Fibroblast of villous mesenchyme (primary cell): ENCODE measurements at regions not wholly inside any gene's neighbourhood (a gene's known extent, or its start where the extent isn't known, plus 50 kb on each side); places are given as distances from the start of the nearest gene placed in this dataset. TPM values are rescaled to one million over a fixed set of nuclear protein-coding genes. Genes with fewer than 3 reads are reported as not detected.

ENCODE experiments used
- DNase-seq: peaks from one replicate; pipeline ENCODE4 v3.0.0-alpha.2; 2010; ENCODE audit warnings: low read depth
- H3K4me3 ChIP-seq: 2 replicates; pipeline ENCODE4 v1.5.1; 2011; ENCODE audit warnings: low read depth, mild to moderate bottlenecking, low read length
- small RNA-seq: library from RNA; depleted of rRNA; stranded (forward); fragments of <200 nt; gene quantifications from one replicate; pipeline ENCODE3, GENCODE V24; 2012
- TF ChIP-seq, protein P1 (sequence below): IDR thresholded peaks from 2 replicates; pipeline ENCODE4 v1.5.1; 2012; ENCODE audit warnings: low read depth, mild to moderate bottlenecking, low read length; ENCODE audit not compliant: insufficient read depth

DNA sequence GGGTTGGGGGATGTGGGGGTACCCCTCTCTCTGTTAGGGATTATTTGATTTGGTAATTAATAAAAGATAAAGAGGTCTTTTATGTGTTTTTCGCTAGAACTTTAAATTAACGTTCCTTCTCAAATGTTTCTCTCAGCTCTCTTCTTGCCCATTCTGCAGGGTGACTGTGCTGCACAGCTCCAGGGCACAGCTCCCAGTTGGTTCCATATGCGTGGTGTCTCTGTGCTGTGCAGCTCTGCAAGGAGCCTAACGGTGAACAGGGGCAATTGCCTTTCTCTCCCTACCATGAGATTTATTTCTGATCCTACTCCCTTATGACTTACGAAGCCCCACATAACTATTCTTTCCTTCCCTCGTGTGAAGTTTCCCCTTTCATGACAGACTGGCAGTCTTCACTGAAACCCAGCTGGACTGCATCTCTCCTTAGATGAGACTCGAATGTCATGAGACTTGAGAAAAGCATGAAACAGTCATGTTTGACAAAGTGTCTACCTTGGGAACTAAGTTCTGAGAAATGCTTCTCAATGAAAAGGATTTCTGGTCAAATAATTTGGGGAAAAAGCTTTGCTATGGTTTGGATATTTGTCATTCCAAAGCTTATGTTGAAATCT is 50.2 kb upstream of the SPRY1 start:
- DNase-seq, result no peak
- no peak overlapping the region for H3K4me3 ChIP-seq
- TF ChIP-seq, protein P1, sequence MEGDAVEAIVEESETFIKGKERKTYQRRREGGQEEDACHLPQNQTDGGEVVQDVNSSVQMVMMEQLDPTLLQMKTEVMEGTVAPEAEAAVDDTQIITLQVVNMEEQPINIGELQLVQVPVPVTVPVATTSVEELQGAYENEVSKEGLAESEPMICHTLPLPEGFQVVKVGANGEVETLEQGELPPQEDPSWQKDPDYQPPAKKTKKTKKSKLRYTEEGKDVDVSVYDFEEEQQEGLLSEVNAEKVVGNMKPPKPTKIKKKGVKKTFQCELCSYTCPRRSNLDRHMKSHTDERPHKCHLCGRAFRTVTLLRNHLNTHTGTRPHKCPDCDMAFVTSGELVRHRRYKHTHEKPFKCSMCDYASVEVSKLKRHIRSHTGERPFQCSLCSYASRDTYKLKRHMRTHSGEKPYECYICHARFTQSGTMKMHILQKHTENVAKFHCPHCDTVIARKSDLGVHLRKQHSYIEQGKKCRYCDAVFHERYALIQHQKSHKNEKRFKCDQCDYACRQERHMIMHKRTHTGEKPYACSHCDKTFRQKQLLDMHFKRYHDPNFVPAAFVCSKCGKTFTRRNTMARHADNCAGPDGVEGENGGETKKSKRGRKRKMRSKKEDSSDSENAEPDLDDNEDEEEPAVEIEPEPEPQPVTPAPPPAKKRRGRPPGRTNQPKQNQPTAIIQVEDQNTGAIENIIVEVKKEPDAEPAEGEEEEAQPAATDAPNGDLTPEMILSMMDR, result no peak

Small RNA genes lying in the stretch of these regions (small RNA-seq; reads per million reads assigned to genes)
- gene AC026402.1, result not detected
